OCI-LY1 (cell line): ENCODE measurements at regions not wholly inside any gene's neighbourhood (a gene's known extent, or its start where the extent isn't known, plus 50 kb on each side); places are given as distances from the start of the nearest gene placed in this dataset.

Experiments used
- CTCF ChIP-seq: fragments of 200-600 bp; sonication (generic), shearing (Covaris generic); IDR thresholded peaks from 2 replicates; pipeline ENCODE4 v1.5.1; 2017; ENCODE audit warnings: mild to moderate bottlenecking, antibody characterized with exemption, low read length, moderate library complexity, mixed read lengths
- EZH2 ChIP-seq: fragments of 200-600 bp; sonication (generic), shearing (Covaris generic); IDR thresholded peaks from 2 replicates; pipeline ENCODE4 v1.8.0; 2017; ENCODE audit warnings: borderline replicate concordance, mixed run types, mild to moderate bottlenecking, antibody characterized with exemption, low read length, moderate library complexity, mixed read lengths

GRCh38 chr15:77840991-77841775 is 208.5 kb upstream of the LINGO1 start:
- TF ChIP-seq CTCF (no peak), EZH2 (no peak)
